ENCODE measurements at regions not wholly inside any gene's neighbourhood (a gene's known extent, or its start where the extent isn't known, plus 50 kb on each side); places are given as distances from the start of the nearest gene placed in this dataset.
"Not testable (repeated sequence)": the region's sequence is repeated elsewhere in the genome, so short reads cannot be mapped to it uniquely, and the experiment has no call there.

DNA sequence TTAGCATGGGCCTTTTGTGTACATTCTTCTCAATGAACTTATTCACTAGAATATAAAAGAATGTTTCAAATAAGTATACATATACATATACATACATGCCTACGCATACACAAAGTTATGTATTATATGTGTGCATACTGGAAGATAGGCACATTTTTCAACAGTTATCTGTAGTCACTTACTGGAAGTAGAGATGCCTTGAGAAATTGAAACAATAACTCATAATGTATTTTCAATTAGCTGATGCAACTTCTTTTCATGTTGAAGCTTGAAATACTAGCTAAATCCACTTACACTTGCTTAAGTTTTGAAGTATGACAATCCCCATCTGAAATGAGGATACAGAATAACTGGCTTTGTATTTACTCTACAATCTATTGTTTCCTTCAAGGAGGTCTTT, 469.0 kb upstream of the PTGER4 start:
- intact Hi-C loops (cut with DNase I), result no loop called here
- no peaks in the 10 kb centered on the region for H3K27me3 ChIP-seq
- H3K9me3 ChIP-seq, result no peaks in the 10 kb centered on the region
- no peak overlapping the region for H3K27ac ChIP-seq
- no peak overlapping the region for H3K4me3 ChIP-seq
- H3K36me3 ChIP-seq, result no peaks in the 10 kb centered on the region
- DNase-seq (ENCODE audit: low spot score in 2 of 2), result no peak
- TF ChIP-seq, protein P1, sequence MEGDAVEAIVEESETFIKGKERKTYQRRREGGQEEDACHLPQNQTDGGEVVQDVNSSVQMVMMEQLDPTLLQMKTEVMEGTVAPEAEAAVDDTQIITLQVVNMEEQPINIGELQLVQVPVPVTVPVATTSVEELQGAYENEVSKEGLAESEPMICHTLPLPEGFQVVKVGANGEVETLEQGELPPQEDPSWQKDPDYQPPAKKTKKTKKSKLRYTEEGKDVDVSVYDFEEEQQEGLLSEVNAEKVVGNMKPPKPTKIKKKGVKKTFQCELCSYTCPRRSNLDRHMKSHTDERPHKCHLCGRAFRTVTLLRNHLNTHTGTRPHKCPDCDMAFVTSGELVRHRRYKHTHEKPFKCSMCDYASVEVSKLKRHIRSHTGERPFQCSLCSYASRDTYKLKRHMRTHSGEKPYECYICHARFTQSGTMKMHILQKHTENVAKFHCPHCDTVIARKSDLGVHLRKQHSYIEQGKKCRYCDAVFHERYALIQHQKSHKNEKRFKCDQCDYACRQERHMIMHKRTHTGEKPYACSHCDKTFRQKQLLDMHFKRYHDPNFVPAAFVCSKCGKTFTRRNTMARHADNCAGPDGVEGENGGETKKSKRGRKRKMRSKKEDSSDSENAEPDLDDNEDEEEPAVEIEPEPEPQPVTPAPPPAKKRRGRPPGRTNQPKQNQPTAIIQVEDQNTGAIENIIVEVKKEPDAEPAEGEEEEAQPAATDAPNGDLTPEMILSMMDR (IDR thresholded peaks at IDR 0.05), result no peak
- no peaks in the 10 kb centered on the region for H3K4me1 ChIP-seq

DNA sequence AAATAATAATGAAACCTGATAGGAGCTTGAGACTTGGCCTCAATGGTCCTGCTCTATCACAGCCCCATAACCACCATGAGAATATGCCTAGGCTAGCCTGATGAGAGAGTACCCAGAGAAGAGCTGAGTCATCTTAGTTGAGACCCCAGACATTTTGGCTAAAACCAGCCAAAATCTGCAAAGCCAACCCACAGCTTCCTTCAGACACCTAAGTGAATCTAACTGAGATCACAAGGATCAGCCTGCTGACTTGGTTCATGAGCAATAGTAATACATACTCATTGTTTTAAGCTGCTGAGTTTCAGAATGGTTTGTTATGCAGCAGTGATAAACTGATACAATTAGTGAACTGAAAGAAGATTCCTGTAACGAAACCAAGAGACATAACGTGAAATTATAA, 473.7 kb upstream of the PTGER4 start:
- TF ChIP-seq, protein P1 (IDR thresholded peaks at IDR 0.05), result no peak
- Histone ChIP-seq H3K27ac (no peak overlapping the region), H3K4me1 (no peaks in the 10 kb centered on the region), H3K36me3 (no peaks in the 10 kb centered on the region), H3K9me3 (no peaks in the 10 kb centered on the region), H3K27me3 (no peaks in the 10 kb centered on the region), H3K4me3 (no peak overlapping the region)
- intact Hi-C loops (cut with DNase I), result no loop called here
- no peak for DNase-seq (ENCODE audit: low spot score in 2 of 2)

GRCh38 chr5:40204144-40204543, 475.6 kb upstream of the PTGER4 start:
- no peaks in the 10 kb centered on the region for H3K27me3 ChIP-seq
- intact Hi-C loops (cut with DNase I), result no loop called here
- no peak for DNase-seq (ENCODE audit: low spot score in 2 of 2)
- H3K36me3 ChIP-seq, result no peaks in the 10 kb centered on the region
- H3K4me1 ChIP-seq, result no peaks in the 10 kb centered on the region
- TF ChIP-seq, protein P1 (IDR thresholded peaks at IDR 0.05), result no peak
- no peaks in the 10 kb centered on the region for H3K9me3 ChIP-seq
- H3K4me3 ChIP-seq, result no peak overlapping the region
- no peak overlapping the region for H3K27ac ChIP-seq

GRCh38 chr5:40202814-40203440, 476.8 kb upstream of the PTGER4 start:
- Histone ChIP-seq H3K4me3 (no peak overlapping the region), H3K27ac (no peak overlapping the region), H3K27me3 (no peaks in the 10 kb centered on the region), H3K36me3 (no peaks in the 10 kb centered on the region), H3K4me1 (no peaks in the 10 kb centered on the region), H3K9me3 (no peaks in the 10 kb centered on the region)
- intact Hi-C loops (cut with DNase I), result no loop called here
- TF ChIP-seq, protein P1 (IDR thresholded peaks at IDR 0.05), result no peak
- no peak for DNase-seq (ENCODE audit: low spot score in 2 of 2)

DNA sequence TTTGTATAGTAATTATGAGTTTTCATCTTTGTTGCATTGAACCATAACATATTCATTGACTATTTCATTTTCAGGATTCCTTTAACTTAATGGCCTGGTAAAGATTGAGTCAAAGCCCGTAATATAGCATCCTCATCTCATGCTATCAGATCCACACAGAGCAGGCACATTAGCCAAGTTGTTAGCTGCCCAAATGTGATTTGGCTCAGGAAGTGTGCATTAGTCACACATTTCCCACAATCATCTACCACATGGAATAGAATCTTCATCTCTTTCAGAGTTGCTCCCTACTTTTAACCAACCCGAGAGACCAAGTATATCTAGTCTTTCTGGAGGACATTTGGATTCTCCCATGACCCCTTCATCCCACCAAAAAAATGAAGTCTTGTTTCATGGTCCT, 481.0 kb upstream of the PTGER4 start:
- Histone ChIP-seq H3K36me3 (no peaks in the 10 kb centered on the region), H3K27me3 (no peaks in the 10 kb centered on the region), H3K27ac (no peak overlapping the region), H3K4me3 (no peak overlapping the region), H3K9me3 (no peaks in the 10 kb centered on the region), H3K4me1 (no peaks in the 10 kb centered on the region)
- TF ChIP-seq, protein P1 (IDR thresholded peaks at IDR 0.05), result no peak
- no peak for DNase-seq (ENCODE audit: low spot score in 2 of 2)
- intact Hi-C loops (cut with DNase I), result no loop called here

DNA sequence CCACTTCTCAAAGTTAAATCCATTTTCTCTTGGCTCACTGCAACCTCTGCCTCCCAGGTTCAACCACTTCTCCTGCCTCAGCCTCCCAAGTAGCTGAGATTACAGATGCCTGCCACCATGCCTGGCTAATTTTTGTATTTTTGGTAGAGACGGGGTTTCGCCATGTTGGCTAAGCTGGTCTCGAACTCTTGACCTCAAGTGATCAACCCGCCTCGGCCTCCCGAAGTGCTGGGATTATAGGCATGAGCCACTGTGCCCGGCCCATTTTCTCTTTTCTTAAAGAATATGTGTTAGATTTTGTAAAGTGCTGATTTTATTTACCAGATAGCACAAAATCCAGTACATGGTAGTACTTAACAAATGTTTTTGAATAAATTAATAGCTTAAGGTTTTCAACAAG, 484.1 kb upstream of the PTGER4 start:
- intact Hi-C loops (cut with DNase I); DNase-seq (ENCODE audit: low spot score in 2 of 2); H3K36me3 ChIP-seq: not testable (repeated sequence)

More for the DNA sequence above, 484.1 kb upstream of the PTGER4 start:
- not testable (repeated sequence) for H3K4me1 ChIP-seq, H3K9me3 ChIP-seq, H3K27ac ChIP-seq, H3K27me3 ChIP-seq, H3K4me3 ChIP-seq

Measured in ascending aorta (tissue), 2 donors.